GM10248 (cell line): ENCODE measurements at regions not wholly inside any gene's neighbourhood (a gene's known extent, or its start where the extent isn't known, plus 50 kb on each side); places are given as distances from the start of the nearest gene placed in this dataset.
A peak's percentile ranks its signal among the peaks of the same experiment; 100 is the strongest.

ENCODE experiments used
- CTCF ChIA-PET: fragments of 300-600 bp; sonication (Branson Sonifier 250); formaldehyde crosslinking; extraction: SDS; loops from one replicate; lab custom pipeline; 2021; ENCODE audit warnings: antibody characterized with exemption; lab: Yijun Ruan, JAX
- POLR2A ChIA-PET: fragments of 350-650 bp; sonication (Branson Sonifier 250); formaldehyde crosslinking; extraction: SDS; loops from one replicate; lab custom pipeline; 2020; ENCODE audit warnings: antibody characterized with exemption; lab: Yijun Ruan, JAX
- DNase-seq: peaks from one replicate; pipeline ENCODE4 v3.0.0; 2012; ENCODE audit errors: extremely low spot score
- TF ChIP-seq, protein P1 (sequence below): IDR thresholded peaks from 2 replicates; pipeline ENCODE4 v1.5.1; 2012; ENCODE audit warnings: mild to moderate bottlenecking, low read depth; ENCODE audit errors: extremely low read depth, missing control alignments, control extremely low read depth

- ChIA-PET CTCF (interaction anchor here (1.3 kb wide), 1 partner anchor 59 kb away, joined by 3 read pairs; no protein-coding TSS in a partner anchor), POLR2A (no interaction called here)
- DNase-seq, result no peak
- TF ChIP-seq, protein P1, sequence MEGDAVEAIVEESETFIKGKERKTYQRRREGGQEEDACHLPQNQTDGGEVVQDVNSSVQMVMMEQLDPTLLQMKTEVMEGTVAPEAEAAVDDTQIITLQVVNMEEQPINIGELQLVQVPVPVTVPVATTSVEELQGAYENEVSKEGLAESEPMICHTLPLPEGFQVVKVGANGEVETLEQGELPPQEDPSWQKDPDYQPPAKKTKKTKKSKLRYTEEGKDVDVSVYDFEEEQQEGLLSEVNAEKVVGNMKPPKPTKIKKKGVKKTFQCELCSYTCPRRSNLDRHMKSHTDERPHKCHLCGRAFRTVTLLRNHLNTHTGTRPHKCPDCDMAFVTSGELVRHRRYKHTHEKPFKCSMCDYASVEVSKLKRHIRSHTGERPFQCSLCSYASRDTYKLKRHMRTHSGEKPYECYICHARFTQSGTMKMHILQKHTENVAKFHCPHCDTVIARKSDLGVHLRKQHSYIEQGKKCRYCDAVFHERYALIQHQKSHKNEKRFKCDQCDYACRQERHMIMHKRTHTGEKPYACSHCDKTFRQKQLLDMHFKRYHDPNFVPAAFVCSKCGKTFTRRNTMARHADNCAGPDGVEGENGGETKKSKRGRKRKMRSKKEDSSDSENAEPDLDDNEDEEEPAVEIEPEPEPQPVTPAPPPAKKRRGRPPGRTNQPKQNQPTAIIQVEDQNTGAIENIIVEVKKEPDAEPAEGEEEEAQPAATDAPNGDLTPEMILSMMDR, result no peak
Observed at GRCh38 chr18:57202881-57203280, 56.0 kb downstream of the BOD1L2 start.

GRCh38 chr18:57205641-57206040 is 58.8 kb downstream of the BOD1L2 start:
- TF ChIP-seq, protein P1, result no peak
- ChIA-PET CTCF (interaction anchor here (1.5 kb wide), 1 partner anchor 12 kb away, joined by 4 read pairs; no protein-coding TSS in a partner anchor), POLR2A (no interaction called here)
- no peak for DNase-seq

DNA sequence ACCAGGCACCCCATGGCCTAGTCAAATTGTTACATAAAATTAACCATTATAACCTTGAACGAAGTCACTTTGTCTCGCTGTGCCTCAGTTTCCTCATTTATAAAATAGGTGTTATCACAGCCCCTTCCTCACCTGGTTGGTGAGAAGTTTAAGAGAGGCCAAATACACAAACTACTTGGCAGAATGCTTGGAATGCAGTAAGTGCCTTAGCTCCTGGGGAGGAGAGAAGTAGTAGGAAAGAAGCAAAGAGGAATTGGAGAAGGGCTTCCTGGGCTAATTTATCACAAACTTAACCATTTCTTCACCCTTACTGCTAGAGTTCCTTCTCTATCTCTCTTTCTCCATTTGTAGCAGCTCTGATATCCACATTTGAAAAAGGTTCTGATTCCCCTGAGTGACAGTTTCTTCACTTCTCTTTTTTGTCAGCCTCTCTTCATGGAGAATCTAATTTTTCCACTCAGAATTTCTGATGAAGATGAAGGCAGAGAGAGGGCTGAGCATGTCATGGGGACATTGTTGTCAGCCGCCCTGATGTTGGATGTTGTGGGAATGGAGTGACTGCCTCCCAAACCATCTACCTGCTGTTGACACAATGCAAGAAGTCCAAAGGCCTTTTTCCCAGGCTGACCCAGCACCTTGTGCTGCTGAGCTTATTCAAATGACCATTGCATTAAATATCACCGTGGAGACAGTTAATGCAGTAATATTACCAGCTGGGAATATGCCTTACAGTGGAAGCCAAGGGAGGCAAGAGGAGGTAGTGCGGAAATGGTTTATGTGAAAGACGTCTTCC is 60.4 kb downstream of the BOD1L2 start:
- no peak for DNase-seq
- TF ChIP-seq, protein P1, result no peak
- POLR2A ChIA-PET, result no interaction called here
- CTCF ChIA-PET, result interaction anchor here (0.9 to 1.3 kb wide), 2 partner anchors 14 to 16 kb away, joined by 3 to 4 read pairs; no protein-coding TSS in a partner anchor

DNA sequence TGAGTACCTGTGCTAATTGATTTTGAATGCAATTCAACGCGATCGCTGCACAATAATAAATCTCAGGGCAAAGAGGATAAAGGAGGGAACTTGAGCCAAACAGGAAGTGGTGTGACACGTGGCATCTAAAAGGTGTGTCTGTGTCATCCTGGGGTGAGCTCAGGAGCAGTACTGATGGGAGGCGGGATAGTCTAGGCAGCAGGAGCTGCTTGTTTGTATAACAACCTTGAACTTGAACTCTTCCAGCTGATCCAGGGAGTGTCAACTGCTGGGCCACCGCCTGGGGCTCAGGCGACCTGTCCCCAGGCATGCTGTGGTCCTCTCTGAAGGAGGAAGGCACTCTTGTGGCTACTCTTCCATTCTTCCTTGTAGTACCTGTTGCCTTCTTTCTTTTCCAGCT is 61.2 kb downstream of the BOD1L2 start:
- ChIA-PET CTCF (interaction anchor here (0.9 to 1.3 kb wide), 3 partner anchors 9 to 16 kb away, joined by 3 to 4 read pairs (median 3); no protein-coding TSS in a partner anchor), POLR2A (no interaction called here)
- TF ChIP-seq, protein P1, result no peak
- DNase-seq, result no peak

GRCh38 chr18:57209713-57210106 is 62.8 kb downstream of the BOD1L2 start:
- POLR2A ChIA-PET, result no interaction called here
- CTCF ChIA-PET, result no interaction called here
- TF ChIP-seq, protein P1, result no peak
- peak; percentile 17 for DNase-seq

DNA sequence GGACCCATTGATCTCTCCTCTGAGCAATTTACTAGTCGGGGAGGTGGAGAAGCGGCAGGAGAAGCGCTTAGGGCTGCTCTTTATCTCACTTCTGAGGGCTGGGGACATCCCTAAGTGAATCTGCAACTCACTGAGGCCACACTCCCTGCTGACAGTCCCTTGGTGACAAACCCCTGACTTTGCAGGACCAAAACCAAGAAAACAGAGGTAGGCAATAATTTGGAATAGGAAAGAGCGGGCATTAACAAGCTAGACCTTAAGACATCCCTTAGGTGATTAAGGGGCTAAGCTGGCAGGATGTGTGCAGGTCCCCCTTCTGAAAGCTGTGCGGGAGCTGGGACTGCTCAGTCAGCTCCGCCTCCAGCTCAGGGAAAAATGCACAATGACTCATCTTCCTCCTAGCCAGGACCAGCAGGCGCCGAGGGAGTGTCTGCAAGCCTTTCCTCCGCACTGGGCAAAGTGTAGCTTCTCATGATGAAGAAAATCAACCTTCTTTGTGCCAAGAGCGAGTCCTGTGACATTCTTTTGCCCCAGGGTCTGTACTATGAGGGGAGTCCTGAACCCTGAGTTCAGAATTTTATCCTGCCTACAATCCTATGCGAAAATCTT is 63.3 kb downstream of the BOD1L2 start:
- no peak for DNase-seq
- ChIA-PET CTCF (no interaction called here), POLR2A (no interaction called here)
- TF ChIP-seq, protein P1, result no peak
